RWPE1 (cell line): ENCODE measurements at regions not wholly inside any gene's neighbourhood (a gene's known extent, or its start where the extent isn't known, plus 50 kb on each side); places are given as distances from the start of the nearest gene placed in this dataset.
"Not testable (repeated sequence)": the region's sequence is repeated elsewhere in the genome, so short reads cannot be mapped to it uniquely, and the experiment has no call there.

ENCODE experiments used
- CTCF ChIA-PET: fragments of 350-600 bp; sonication (Branson Sonifier 250); formaldehyde crosslinking; extraction: SDS; loops from one replicate; lab custom pipeline; 2021; lab: Yijun Ruan, JAX
- POLR2A ChIA-PET: fragments of 400-600 bp; formaldehyde crosslinking; extraction: SDS; loops from one replicate; lab custom pipeline; 2020; ENCODE audit warnings: antibody characterized with exemption; ENCODE audit not compliant: low non-redundant PET; lab: Yijun Ruan, JAX
- DNase-seq: peaks from one replicate; pipeline ENCODE4 v3.0.0; 2012; ENCODE audit warnings: low spot score
- H3K27ac ChIP-seq: fragments of 450-650 bp; 2 replicates; pipeline ENCODE4 v1.5.1; 2017
- CTCF ChIP-seq: fragments of 450-650 bp; conservative IDR thresholded peaks from 2 replicates; pipeline ENCODE4 v1.5.1; 2017; ENCODE audit warnings: low read depth, mild to moderate bottlenecking

GRCh38 chr11:31957674-31958073, 133.2 kb upstream of the RCN1 start:
- ChIA-PET POLR2A (no interaction called here), CTCF (interaction anchor here (0.5 to 1.7 kb wide), 4 partner anchors 29 to 219 kb away, joined by 3 to 4 read pairs (median 4); no protein-coding TSS in a partner anchor)
- no peak for DNase-seq
- TF ChIP-seq CTCF = no peak
- H3K27ac ChIP-seq = no peak overlapping the region

- POLR2A ChIA-PET = no interaction called here
- DNase-seq = no peak
- CTCF ChIA-PET = no interaction called here
- TF ChIP-seq CTCF = no peak
- no peak overlapping the region for H3K27ac ChIP-seq
These were observed 134.6 kb upstream of the RCN1 start for GRCh38 chr11:31956310-31956709.

- CTCF ChIA-PET = no interaction called here
- POLR2A ChIA-PET = no interaction called here
These were observed 135.0 kb upstream of the RCN1 start for GRCh38 chr11:31955838-31956237.

GRCh38 chr11:31953803-31954327, 137.0 kb upstream of the RCN1 start:
- ChIA-PET CTCF (interaction anchor here (0.6 kb wide), 1 partner anchor 713 kb away, joined by 3 read pairs; no protein-coding TSS in a partner anchor), POLR2A (no interaction called here)
- no peak overlapping the region for H3K27ac ChIP-seq
- no peak for TF ChIP-seq CTCF
- DNase-seq = no peak

More at GRCh38 chr11:31955838-31956237, 135.0 kb upstream of the RCN1 start:
- no peak overlapping the region for H3K27ac ChIP-seq
- TF ChIP-seq CTCF = no peak
- no peak for DNase-seq

- POLR2A ChIA-PET, DNase-seq, CTCF ChIA-PET, H3K27ac ChIP-seq: not testable (repeated sequence)
These were observed 138.6 kb upstream of the PAX6 start for GRCh38 chr11:31949733-31950200.

GRCh38 chr11:31947051-31947450, 135.9 kb upstream of the PAX6 start:
- ChIA-PET POLR2A (no interaction called here), CTCF (no interaction called here)
- no peak for DNase-seq
- no peak for TF ChIP-seq CTCF
- H3K27ac ChIP-seq = no peak overlapping the region

- DNase-seq = no peak
- no peak for TF ChIP-seq CTCF
These were observed 132.1 kb upstream of the PAX6 start for GRCh38 chr11:31943056-31943780.

More at GRCh38 chr11:31943056-31943780, 132.1 kb upstream of the PAX6 start:
- ChIA-PET CTCF (no interaction called here), POLR2A (no interaction called here)
- no peak overlapping the region for H3K27ac ChIP-seq
